ENCODE measurements at regions not wholly inside any gene's neighbourhood (a gene's known extent, or its start where the extent isn't known, plus 50 kb on each side); places are given as distances from the start of the nearest gene placed in this dataset.

- DNase-seq = no peak
These were observed 701.7 kb downstream of the TYW1 start for GRCh38 chr7:67698354-67698753.

- DNase-seq = no peak
These were observed 709.2 kb downstream of the TYW1 start for GRCh38 chr7:67705850-67706249.

GRCh38 chr7:67711706-67712105 lies 715.1 kb downstream of the TYW1 start:
- DNase-seq = no peak

- DNase-seq = no peak
These were observed 716.9 kb downstream of the TYW1 start for GRCh38 chr7:67713451-67714056.

GRCh38 chr7:67716729-67717128 lies 720.1 kb downstream of the TYW1 start:
- DNase-seq = no peak

GRCh38 chr7:67723591-67723990 lies 727.0 kb downstream of the TYW1 start:
- no peak for DNase-seq

- DNase-seq = no peak
These were observed 727.8 kb downstream of the TYW1 start for GRCh38 chr7:67724435-67724834.

- no peak for DNase-seq
These were observed 728.3 kb downstream of the TYW1 start for GRCh38 chr7:67724955-67725354.

- DNase-seq = no peak
These were observed 728.8 kb downstream of the TYW1 start for GRCh38 chr7:67725423-67725822.

- no peak for DNase-seq
These were observed 733.1 kb downstream of the TYW1 start for GRCh38 chr7:67729771-67730170.

- no peak for DNase-seq
These were observed 735.1 kb downstream of the TYW1 start for GRCh38 chr7:67731704-67732103.

GRCh38 chr7:67732898-67733297 lies 736.3 kb downstream of the TYW1 start:
- DNase-seq = no peak

GRCh38 chr7:67738145-67738544 lies 741.5 kb downstream of the TYW1 start:
- no peak for DNase-seq

- DNase-seq = no peak
These were observed 742.3 kb downstream of the TYW1 start for GRCh38 chr7:67738958-67739357.

GRCh38 chr7:67743501-67743900 lies 746.9 kb downstream of the TYW1 start:
- no peak for DNase-seq

GRCh38 chr7:67752227-67752626 lies 755.6 kb downstream of the TYW1 start:
- no peak for DNase-seq

- DNase-seq = no peak
These were observed 757.3 kb downstream of the TYW1 start for GRCh38 chr7:67753891-67754290.

- no peak for DNase-seq
These were observed 758.0 kb downstream of the TYW1 start for GRCh38 chr7:67754651-67755050.

- DNase-seq = no peak
These were observed 761.9 kb downstream of the TYW1 start for GRCh38 chr7:67758551-67758950.

GRCh38 chr7:67760971-67761370 lies 764.3 kb downstream of the TYW1 start:
- no peak for DNase-seq

GRCh38 chr7:67762516-67762915 lies 765.9 kb downstream of the TYW1 start:
- DNase-seq = no peak

- DNase-seq = no peak
These were observed 767.7 kb downstream of the TYW1 start for GRCh38 chr7:67764289-67764688.

GRCh38 chr7:67765481-67766175 lies 769.0 kb downstream of the TYW1 start:
- no peak for DNase-seq

- no peak for DNase-seq
These were observed 770.3 kb downstream of the TYW1 start for GRCh38 chr7:67766906-67767410.
